ENCODE measurements at regions not wholly inside any gene's neighbourhood (a gene's known extent, or its start where the extent isn't known, plus 50 kb on each side); places are given as distances from the start of the nearest gene placed in this dataset.
"Not testable (repeated sequence)": the region's sequence is repeated elsewhere in the genome, so short reads cannot be mapped to it uniquely, and the experiment has no call there.

DNA sequence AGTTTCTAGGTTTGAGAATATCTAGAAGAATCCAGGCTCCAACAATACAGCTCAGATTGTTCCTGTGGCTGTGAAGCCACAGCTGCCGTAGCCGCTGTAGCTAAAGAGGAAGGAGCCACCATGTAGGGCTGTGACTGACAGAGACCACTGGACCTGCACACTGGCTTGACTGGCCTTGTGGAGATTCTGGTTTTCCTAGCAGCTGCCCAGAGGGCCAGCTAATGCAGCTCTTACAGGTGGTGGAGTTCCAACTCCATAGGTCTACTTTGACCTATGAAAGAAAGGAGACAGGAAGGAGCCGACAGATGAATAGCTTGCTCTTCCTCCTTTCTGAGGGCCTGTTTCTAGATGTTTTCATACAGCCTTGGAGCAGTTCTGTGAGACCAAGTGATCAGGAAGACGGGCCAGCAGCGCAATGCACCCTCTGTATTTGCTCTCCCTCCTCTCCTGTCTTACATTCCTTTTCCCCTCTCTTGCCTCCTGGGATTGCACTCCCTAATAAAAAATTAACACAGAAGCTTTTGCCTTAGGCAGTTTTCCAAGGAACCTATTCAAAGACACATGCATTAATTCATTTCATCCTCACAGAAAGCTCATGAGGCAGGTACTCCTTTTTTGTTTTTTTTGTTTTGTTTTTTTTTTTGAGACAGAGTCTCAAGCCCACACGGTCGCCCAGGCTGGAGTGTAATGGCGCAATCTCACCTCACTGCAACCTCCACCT is 51.8 kb upstream of the MYB start:
- peak; percentile 14 for DNase-seq

- peak; percentile 62 for DNase-seq
Observed at GRCh38 chr6:135128268-135128914, 52.7 kb upstream of the MYB start.

- DNase-seq, result no peak
Observed at GRCh38 chr6:135126729-135127128, 54.4 kb upstream of the MYB start.

DNA sequence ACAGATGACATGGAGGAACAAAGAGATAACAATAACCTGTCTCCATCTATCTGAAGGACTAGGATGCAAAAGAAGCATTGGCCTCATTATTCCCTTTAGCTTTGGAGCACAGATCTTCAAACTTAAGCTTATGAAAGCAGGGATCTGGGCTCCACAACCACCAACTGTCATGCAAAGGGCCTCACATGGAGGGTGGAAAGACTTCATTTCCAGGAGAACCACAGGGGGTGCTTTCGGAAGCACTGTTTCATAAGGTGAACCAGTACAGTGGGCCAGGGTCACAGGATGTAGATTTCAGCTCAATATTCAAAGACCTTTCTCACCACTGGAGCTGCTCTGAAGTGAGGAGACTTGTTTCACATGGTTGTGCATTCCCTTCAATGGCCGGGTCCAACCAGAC is 55.1 kb upstream of the MYB start:
- DNase-seq, result no peak

- DNase-seq, result no peak
Observed at GRCh38 chr6:135121434-135121833, 59.7 kb upstream of the MYB start.

- DNase-seq, result no peak
Observed at GRCh38 chr6:135118134-135118730, 62.9 kb upstream of the MYB start.

GRCh38 chr6:135117413-135117968 is 62.9 kb upstream of the HBS1L start:
- no peak for DNase-seq

GRCh38 chr6:135116571-135116970 is 61.9 kb upstream of the HBS1L start:
- DNase-seq, result peak; percentile 30

DNA sequence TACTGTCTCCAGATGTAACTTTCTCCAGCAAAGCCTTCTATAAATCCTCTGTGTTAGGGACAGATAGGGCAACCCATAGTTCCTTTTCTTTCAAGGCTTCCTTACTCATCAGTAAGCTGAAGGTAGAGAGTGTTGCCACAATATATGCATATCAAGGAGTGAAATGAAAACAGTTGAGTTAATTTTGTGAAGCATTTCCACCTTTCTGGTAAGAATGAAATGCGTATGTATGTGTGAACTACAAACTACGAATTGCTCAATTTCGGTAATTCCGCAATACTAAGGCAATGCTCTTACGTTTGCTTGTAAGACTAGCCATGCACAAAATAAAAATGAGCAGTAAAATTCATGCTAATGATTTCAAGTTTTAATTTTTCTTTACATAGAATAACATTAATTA is 61.2 kb upstream of the HBS1L start:
- no peak for DNase-seq

GRCh38 chr6:135115411-135115810 is 60.8 kb upstream of the HBS1L start:
- DNase-seq, result no peak

DNA sequence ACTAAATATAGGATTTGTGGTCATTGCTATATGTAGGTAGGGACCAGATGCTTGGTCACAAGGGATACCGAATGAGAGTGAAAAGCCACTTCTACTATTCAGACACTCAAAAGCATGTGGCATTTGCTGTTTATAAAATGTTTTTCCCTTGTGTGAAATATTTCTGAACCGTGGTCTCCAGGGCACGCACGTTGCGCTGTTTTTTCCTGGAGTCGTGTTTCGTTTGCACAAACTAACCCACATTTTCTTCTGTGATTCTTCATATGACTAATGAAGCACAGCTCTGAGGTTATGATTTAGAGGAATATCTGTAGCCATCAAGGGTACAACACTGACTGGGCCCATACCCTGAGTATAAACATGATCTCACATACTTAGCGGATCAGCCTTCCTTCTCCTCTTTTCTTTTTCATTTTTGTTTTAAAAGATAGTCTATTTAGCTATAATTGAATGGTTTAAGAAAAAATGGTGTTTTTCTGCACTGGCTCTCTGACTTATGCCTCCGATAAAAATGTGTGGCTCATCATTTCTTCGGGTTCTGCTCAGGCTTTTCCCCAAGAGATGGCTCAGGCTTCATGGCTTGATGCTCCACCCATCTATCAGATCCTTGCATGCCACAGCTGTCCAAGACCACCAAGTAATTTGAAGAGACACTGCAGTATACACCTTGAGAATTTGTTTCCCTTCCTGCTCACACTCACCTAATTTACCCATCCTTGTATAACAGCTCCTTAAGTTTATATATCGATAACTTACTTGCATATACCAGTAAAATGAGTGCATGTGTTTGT is 59.9 kb upstream of the HBS1L start:
- no peak for DNase-seq

DNA sequence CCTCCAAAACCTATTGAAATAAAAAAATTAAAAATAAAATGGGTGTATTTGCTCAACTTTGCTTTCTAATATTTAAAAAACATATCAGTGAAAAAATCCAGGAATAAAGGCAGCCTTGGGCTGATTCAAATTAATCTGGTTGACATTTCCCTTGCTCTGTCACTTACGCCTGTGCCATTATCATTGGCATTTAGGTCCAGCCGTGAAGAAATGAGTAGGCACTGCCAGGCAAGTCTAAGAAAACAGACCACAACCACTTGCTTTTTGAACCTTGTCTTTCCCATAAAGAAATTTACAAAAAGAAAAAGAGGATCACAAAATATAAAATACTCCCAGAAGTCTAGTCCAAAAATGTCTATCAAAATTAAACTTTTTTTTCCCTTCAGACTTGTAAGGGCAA is 59.2 kb upstream of the HBS1L start:
- DNase-seq, result no peak

GRCh38 chr6:135112951-135113350 is 58.3 kb upstream of the HBS1L start:
- not testable (repeated sequence) for DNase-seq

- not testable (repeated sequence) for DNase-seq
Observed at GRCh38 chr6:135110261-135110781, 55.7 kb upstream of the HBS1L start.

- no peak for DNase-seq
Observed at GRCh38 chr6:135109761-135110160, 55.1 kb upstream of the HBS1L start.

DNA sequence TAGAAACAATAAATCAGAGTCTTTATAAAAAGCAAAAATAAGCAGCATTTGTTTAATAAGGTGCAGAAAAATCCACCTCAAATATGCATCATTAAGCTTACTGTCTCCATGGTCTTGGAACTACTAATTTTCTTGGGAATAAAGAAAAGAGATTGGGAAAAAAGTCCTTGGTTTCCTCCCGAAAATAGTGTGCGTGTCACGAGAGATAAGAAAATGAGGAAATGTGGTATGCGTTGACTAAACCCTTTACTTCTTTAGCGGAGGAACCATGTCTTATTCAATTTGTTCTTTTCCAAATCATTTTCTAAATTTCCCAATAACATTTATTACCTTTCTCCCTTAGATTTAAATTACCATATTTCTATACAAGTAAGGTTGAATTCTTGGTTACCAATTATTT is 54.1 kb upstream of the HBS1L start:
- no peak for DNase-seq

DNA sequence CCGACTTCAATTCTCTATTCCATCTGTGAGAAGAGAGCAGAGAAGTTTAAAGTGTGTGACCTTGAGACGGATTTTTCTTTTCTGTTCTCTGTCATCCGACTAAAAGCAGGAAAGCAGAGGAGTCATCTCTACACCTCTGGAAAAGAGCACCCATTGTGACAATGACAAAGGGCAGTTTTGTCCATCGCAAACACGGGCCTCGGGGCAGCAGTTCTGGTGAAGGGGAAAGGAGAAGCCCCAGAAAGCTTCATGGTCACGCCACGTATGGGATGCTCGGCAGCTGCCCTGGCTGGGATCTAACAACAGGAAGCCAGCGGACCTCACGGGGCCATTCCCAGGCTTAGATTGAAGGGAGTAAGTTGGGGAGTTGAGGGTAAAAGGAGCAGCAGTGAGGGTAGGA is 52.0 kb upstream of the HBS1L start:
- DNase-seq, result no peak

GRCh38 chr6:135105710-135106109 is 51.1 kb upstream of the HBS1L start:
- DNase-seq, result no peak

DNA sequence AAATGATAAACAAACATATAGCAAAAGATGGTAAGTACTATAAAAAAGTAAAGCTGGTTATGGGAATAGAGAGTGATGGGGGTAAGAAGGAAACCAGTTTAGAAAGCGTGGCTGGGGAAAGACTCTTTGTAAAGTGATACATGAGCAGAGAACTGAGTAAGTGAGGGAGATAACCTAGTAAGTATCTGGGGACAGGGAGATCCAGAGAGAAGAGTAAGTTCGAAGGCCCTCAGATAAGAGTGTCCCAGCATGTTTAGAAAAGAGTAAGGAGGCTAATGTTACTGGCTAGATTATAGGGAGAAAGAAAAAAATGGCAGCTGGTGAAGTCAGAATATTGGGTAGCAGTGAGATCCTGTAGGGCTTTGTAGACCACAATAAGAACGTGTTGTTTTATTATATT is 50.7 kb upstream of the HBS1L start:
- DNase-seq, result no peak

Measured in CD4-positive, alpha-beta T cell treated with Interleukin-12 subunit alpha and Interleukin-12 subunit beta, for 1 hour (primary cell).